Type B pancreatic cell (in vitro differentiated cells): ENCODE measurements at regions not wholly inside any gene's neighbourhood (a gene's known extent, or its start where the extent isn't known, plus 50 kb on each side); places are given as distances from the start of the nearest gene placed in this dataset.
"Not testable (repeated sequence)": the region's sequence is repeated elsewhere in the genome, so short reads cannot be mapped to it uniquely, and the experiment has no call there.

ENCODE experiments used
- DNase-seq: peaks from one replicate; pipeline ENCODE4 v3.0.0; 2021; ENCODE audit warnings: mixed read lengths; ENCODE audit not compliant: unreplicated experiment; ENCODE audit errors: extremely low spot score
- H3K27ac Mint-ChIP-seq: 2 replicates; pipeline ENCODE4 v1.8.0; 2021; ENCODE audit warnings: mild to moderate bottlenecking, mixed read lengths
- H3K27me3 Mint-ChIP-seq: 2 replicates; pipeline ENCODE4 v1.8.0; 2021; ENCODE audit warnings: mixed read lengths
- H3K36me3 Mint-ChIP-seq: 2 replicates; pipeline ENCODE4 v1.8.0; 2021; ENCODE audit warnings: mixed read lengths
- H3K4me1 Mint-ChIP-seq: one replicate; pipeline ENCODE4 v1.8.0; 2021; ENCODE audit warnings: mixed read lengths; ENCODE audit not compliant: unreplicated experiment
- H3K4me3 Mint-ChIP-seq: 2 replicates; pipeline ENCODE4 v1.8.0; 2021; ENCODE audit warnings: mild to moderate bottlenecking, mixed read lengths
- H3K9me3 Mint-ChIP-seq: 2 replicates; pipeline ENCODE4 v1.8.0; 2021; ENCODE audit warnings: mixed read lengths
- TF ChIP-seq, protein P1 (sequence below): fragments of 200-600 bp; sonication (generic); conservative IDR thresholded peaks from 2 replicates; pipeline ENCODE4 v1.5.0; 2021; ENCODE audit warnings: antibody characterized with exemption, mild to moderate bottlenecking

- H3K27ac Mint-ChIP-seq, result no peak overlapping the region
- TF ChIP-seq, protein P1, sequence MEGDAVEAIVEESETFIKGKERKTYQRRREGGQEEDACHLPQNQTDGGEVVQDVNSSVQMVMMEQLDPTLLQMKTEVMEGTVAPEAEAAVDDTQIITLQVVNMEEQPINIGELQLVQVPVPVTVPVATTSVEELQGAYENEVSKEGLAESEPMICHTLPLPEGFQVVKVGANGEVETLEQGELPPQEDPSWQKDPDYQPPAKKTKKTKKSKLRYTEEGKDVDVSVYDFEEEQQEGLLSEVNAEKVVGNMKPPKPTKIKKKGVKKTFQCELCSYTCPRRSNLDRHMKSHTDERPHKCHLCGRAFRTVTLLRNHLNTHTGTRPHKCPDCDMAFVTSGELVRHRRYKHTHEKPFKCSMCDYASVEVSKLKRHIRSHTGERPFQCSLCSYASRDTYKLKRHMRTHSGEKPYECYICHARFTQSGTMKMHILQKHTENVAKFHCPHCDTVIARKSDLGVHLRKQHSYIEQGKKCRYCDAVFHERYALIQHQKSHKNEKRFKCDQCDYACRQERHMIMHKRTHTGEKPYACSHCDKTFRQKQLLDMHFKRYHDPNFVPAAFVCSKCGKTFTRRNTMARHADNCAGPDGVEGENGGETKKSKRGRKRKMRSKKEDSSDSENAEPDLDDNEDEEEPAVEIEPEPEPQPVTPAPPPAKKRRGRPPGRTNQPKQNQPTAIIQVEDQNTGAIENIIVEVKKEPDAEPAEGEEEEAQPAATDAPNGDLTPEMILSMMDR, result no peak
- no peaks in the 10 kb centered on the region for H3K36me3 Mint-ChIP-seq
- no peaks in the 10 kb centered on the region for H3K4me1 Mint-ChIP-seq
- no peak for DNase-seq
- H3K27me3 Mint-ChIP-seq, result no peaks in the 10 kb centered on the region
- H3K9me3 Mint-ChIP-seq, result no peaks in the 10 kb centered on the region
- no peak overlapping the region for H3K4me3 Mint-ChIP-seq
These were observed 1564.5 kb upstream of the PCDH10 start for GRCh38 chr4:131584587-131584986.

- Mint-ChIP-seq H3K4me3 (no peak overlapping the region), H3K27me3 (no peaks in the 10 kb centered on the region), H3K9me3 (no peaks in the 10 kb centered on the region), H3K36me3 (no peaks in the 10 kb centered on the region), H3K4me1 (no peaks in the 10 kb centered on the region), H3K27ac (no peak overlapping the region)
- DNase-seq, result no peak
- TF ChIP-seq, protein P1, result no peak
These were observed 1554.0 kb upstream of the PCDH10 start for GRCh38 chr4:131595140-131595539.

GRCh38 chr4:131603705-131604104 is 1545.4 kb upstream of the PCDH10 start:
- Mint-ChIP-seq H3K4me1 (no peaks in the 10 kb centered on the region), H3K27ac (no peak overlapping the region), H3K36me3 (no peaks in the 10 kb centered on the region), H3K4me3 (no peak overlapping the region), H3K9me3 (no peaks in the 10 kb centered on the region), H3K27me3 (no peaks in the 10 kb centered on the region)
- no peak for DNase-seq
- TF ChIP-seq, protein P1, result no peak

GRCh38 chr4:131609039-131609438 is 1540.1 kb upstream of the PCDH10 start:
- H3K4me1 Mint-ChIP-seq, result no peaks in the 10 kb centered on the region
- H3K4me3 Mint-ChIP-seq, result no peak overlapping the region
- no peaks in the 10 kb centered on the region for H3K27me3 Mint-ChIP-seq
- H3K9me3 Mint-ChIP-seq, result no peaks in the 10 kb centered on the region
- TF ChIP-seq, protein P1, result no peak
- no peak for DNase-seq
- no peak overlapping the region for H3K27ac Mint-ChIP-seq
- no peaks in the 10 kb centered on the region for H3K36me3 Mint-ChIP-seq

GRCh38 chr4:131610517-131610916 is 1538.6 kb upstream of the PCDH10 start:
- H3K4me3 Mint-ChIP-seq, H3K9me3 Mint-ChIP-seq, H3K27ac Mint-ChIP-seq, H3K36me3 Mint-ChIP-seq, H3K4me1 Mint-ChIP-seq, DNase-seq, H3K27me3 Mint-ChIP-seq: not testable (repeated sequence)

GRCh38 chr4:131613086-131613823 is 1535.8 kb upstream of the PCDH10 start:
- no peaks in the 10 kb centered on the region for H3K27me3 Mint-ChIP-seq
- no peaks in the 10 kb centered on the region for H3K9me3 Mint-ChIP-seq
- H3K36me3 Mint-ChIP-seq, result no peaks in the 10 kb centered on the region

More at GRCh38 chr4:131613086-131613823, 1535.8 kb upstream of the PCDH10 start:
- no peak for DNase-seq
- TF ChIP-seq, protein P1, result no peak
- no peak overlapping the region for H3K4me3 Mint-ChIP-seq
- no peak overlapping the region for H3K27ac Mint-ChIP-seq
- no peaks in the 10 kb centered on the region for H3K4me1 Mint-ChIP-seq
